GM21390 (cell line): ENCODE measurements at regions not wholly inside any gene's neighbourhood (a gene's known extent, or its start where the extent isn't known, plus 50 kb on each side); places are given as distances from the start of the nearest gene placed in this dataset.
"Not testable (repeated sequence)": the region's sequence is repeated elsewhere in the genome, so short reads cannot be mapped to it uniquely, and the experiment has no call there.

Experiments
- ATAC-seq: cut with Tn5 transposase; IDR thresholded peaks from one replicate; pipeline ENCODE4 v1.9.1; 2021; ENCODE audit not compliant: unreplicated experiment

- ATAC-seq = no peak
Observed at GRCh38 chr17:77560381-77560780, 398.1 kb upstream of the TNRC6C start.

DNA sequence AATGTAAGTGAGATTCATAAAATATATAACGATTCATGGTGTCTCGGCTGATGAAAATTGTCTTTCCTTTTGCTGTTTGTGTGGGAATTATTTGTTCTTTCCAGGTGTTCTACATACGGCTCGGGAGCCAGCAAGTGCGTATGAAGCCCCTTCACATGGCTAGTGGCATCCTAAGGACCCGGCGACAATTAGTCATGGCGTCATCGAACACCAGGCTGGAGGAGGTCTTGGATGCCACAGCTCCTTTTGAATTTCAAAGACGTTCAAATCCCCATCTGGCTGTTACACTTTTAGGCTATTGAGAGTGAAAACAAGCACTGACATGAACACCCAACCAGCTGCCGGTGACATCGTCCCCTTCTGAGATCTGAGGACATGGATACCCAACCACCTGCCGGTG is 397.7 kb upstream of the TNRC6C start:
- no peak for ATAC-seq

- not testable (repeated sequence) for ATAC-seq
Observed at GRCh38 chr17:77562361-77562760, 396.1 kb upstream of the TNRC6C start.

- ATAC-seq = no peak
Observed at GRCh38 chr17:77563439-77564102, 394.9 kb upstream of the TNRC6C start.

GRCh38 chr17:77564278-77564920 is 394.1 kb upstream of the TNRC6C start:
- no peak for ATAC-seq

GRCh38 chr17:77565166-77565565 is 393.3 kb upstream of the TNRC6C start:
- no peak for ATAC-seq

DNA sequence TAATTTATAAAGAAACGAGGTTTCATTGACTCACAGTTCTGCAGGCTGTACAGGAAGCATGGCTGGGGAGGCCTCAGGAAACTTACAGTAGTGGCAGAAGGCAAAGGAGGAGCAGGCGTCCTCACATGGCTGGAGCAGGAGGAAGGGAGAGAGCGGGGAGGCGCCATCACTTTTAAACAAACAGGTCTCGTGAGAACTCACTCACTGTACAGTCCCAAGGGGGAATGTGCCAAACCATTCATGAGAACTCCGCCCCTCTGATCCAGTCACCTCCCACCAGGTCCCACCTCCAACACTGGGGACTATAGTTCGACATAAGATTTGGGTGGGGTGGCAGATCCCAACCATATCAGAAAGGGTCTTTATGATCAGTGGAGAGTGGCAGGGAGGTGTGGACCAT is 392.4 kb upstream of the TNRC6C start:
- no peak for ATAC-seq

GRCh38 chr17:77566566-77567138 is 391.9 kb upstream of the TNRC6C start:
- ATAC-seq = no peak

GRCh38 chr17:77568540-77568939 is 390.0 kb upstream of the TNRC6C start:
- ATAC-seq = no peak

DNA sequence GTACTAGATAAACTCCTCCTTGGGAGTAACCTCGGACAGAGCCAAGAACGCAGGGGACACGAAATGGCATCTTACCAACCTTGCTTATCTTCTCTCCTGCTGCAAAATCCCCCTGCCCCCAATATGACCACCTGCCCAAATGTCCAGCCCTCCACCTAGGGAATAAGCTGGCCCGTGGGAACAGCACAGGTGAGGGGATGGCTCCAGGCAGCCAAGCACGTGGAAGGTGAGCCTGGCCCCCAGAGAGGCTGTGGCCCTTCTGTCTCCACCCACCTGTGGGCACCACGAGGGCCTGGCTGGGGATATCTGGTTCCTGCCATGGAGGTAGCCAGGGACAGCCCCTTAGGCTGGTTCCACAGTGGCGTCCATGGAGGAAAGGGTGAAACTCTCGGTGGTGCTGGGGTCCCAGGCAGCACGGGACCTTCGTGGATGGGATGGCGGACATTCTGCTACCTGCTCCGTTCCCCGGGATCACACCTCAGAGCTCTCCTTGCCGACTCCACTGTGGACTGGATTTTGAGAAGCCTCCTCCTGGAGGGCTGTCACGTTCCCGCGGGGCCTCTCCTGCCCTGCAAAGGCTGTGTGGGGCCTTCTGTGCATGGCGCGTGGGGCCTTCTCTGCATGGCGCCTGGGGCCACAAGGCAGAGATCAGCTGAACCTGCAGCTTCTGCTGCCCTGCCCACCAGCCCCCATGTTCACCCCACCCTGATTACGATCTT is 388.5 kb upstream of the TNRC6C start:
- ATAC-seq = no peak

DNA sequence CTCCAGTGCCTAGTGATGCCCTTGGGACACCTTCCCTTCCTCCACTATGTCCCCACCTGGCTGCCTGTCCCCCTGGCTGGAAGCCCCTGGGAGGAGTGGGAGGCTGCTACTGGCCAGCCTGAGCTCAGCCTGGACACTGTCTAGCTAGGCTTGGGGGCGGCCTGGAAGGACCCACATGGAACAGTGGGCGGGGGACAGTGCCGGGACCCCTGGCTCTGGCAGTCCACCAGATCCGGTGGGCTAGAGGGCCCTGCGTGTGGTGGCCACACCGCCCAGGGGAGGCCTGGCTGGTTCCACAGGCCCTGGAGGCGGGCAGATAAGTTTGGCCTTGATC is 388.0 kb upstream of the TNRC6C start:
- ATAC-seq = no peak

- no peak for ATAC-seq
Observed at GRCh38 chr17:77571155-77571981, 387.1 kb upstream of the TNRC6C start.

DNA sequence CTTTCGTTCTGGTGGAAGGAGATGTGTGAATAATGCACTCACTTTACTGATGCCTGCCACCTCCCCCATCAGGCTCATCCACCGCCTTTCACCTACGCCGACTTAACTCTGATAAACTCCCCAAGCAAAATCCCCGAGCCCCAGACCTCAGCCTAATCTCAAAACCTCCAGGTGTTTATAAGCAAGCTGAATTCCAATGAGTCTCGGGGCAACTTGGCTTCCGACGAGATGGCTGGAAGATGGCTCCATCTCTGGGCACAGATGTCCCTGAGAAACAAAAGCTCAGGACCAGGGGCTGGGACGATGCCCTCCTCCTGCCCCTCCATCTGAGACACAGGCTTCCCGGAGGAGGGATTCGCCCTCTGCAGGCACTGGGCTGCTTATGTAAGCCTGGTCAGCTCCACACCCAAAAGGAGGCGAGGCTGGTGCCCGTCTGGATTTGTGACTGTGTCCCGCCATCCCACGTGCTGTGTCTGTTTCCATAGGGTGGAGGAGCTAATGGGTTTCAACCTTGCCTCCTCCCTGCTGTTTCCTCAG is 386.4 kb upstream of the TNRC6C start:
- ATAC-seq = no peak

DNA sequence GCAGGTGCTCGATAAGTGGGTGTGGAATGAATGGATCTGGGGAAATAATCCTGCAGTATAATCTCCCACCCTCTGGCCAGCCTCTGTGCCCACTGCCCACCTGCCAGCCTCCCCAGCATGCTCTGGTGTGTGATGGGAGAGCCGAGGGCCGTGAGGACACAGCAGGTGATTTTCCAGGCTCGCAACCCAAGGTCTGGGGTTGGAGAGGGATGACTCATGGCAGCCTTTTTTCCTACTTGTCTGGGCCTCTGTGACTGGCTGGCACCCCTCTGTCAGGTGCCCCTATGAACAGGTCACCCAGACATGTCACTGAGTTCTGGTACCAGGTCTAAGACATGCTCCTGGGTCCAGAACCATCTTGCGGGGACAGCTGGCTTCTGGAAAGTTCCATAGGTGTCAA is 385.7 kb upstream of the TNRC6C start:
- no peak for ATAC-seq

DNA sequence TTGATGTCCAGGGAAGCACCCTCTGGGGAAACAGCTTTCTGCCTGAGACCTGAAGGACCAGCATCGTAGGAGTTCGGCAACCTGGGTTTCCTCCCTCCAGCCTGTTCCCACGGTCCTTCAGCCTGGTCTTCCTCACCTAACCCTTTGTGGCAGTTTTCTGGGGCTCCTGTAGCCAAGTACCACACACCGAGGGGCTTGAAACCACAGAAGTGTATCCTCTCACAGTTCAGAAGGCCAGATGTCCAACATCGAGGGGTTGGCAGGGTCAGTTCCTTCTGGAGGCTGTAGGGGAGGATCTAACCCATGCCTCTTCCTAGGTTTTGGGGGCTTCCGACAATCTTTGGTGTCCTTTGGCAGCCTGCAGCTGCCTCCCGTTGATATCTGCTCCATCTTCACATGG is 381.0 kb upstream of the TNRC6C start:
- no peak for ATAC-seq

GRCh38 chr17:77579131-77579530 is 379.4 kb upstream of the TNRC6C start:
- no peak for ATAC-seq

DNA sequence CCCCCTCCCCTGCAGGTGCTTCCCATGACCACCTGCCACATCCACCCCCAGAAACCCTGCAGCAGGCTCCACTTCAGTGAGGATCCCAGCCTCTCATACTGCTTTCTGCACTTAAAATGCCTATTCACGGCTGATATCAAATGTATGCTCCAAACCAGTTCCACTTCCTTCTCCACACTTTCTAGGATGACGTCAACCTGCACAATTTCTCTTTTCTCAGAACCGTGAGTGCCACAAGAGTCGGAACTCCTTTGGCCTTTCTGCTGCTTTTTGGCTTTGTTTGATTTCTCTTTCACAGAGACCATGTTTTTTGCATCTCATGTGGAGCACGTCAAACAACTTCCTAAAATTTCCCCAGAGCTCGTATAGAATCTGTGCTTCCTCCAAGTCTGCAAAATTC is 378.8 kb upstream of the TNRC6C start:
- ATAC-seq = no peak

DNA sequence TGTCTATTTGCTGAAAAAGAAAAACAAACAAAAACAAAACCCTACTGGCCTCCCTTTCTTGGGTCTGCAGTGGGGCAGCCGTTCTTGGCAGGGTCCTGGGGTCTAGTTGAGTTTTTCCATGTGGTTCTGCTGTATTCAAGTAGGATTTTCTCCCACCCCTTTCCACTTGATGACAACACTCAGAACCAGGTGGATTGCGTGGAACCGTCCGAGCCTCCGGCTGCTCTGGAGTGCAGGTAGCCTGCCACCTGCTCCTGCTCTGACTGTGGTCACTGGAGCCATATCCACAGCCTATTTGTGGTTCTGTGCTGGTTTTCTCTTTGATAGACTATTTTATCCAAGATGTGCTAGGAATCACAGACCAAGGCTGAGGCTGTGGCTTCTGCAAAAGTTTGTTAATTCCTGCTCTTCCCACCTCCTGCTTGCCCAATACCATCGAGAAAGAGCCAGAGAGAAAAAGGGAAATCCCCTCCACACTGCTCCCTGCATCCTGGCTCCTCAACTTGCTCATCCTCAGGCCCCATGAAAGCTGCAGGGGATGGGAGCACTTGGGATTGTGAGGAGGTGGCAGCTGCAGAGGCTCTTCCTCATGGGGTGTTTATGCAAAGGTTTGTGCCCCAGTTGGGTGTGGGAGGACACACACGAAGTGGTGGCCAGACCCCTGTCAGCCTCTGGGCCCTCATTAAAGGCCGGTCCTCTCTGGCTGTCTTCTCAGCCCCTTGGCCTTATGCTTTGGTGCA is 377.8 kb upstream of the TNRC6C start:
- no peak for ATAC-seq

DNA sequence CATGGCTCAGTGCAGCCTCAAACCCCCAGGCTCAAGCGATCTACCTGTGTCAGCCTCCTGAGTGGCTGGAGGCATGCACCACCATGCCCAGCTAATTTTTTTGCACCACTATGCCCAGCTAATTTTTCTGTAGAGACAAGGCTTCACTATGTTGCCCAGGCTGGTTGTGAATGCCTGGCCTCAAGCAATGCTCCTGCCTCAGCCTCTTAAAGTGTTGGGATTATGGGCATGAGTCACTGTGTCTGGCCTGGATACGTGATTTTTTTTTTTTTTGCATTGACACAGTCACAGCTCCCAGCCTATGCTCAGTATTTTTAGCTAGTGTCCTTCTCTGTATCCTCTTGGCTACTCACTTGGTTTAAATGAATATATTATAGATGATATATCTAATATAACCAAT is 377.0 kb upstream of the TNRC6C start:
- no peak for ATAC-seq

DNA sequence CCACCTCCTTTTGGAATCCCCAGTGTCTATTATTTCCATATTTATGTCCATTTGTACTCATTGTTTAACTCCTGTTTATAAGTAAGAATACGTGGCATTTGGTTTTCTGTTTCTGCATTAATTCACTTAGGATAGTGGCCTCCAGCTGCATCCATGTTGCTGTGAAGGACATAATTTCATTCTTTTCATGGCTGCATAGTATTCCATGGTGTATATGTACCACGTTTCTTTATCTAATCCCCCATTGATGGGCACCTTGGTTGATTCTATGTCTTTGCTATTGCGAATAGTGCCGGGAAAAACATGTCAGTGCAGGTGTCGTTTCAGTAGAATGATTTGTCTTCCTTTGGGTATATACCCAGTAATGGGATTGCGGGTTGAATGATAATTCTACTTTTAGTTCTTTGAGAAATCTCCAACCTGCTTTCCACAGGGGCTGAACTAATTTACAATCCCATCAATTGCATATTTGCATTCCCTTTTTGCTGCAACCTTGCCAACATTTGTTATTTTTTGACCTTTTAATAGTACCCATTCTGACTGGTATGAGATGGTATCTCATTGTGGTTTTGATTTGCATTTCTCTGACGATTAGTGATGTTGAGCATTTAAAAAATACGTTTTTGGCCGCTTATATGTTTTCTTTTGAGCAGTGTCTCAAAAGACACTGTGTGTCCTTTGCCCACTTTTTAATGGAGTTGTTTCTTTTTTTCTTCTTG is 373.2 kb upstream of the TNRC6C start:
- ATAC-seq = no peak
